ENCODE measurements at regions not wholly inside any gene's neighbourhood (a gene's known extent, or its start where the extent isn't known, plus 50 kb on each side); places are given as distances from the start of the nearest gene placed in this dataset.
"Not testable (repeated sequence)": the region's sequence is repeated elsewhere in the genome, so short reads cannot be mapped to it uniquely, and the experiment has no call there.

- peaks cover 14% of the 10 kb centered on the region for H3K27me3 Mint-ChIP-seq
- no peaks in the 10 kb centered on the region for H3K4me1 Mint-ChIP-seq
- no peaks in the 10 kb centered on the region for H3K9me3 Mint-ChIP-seq
- no peaks in the 10 kb centered on the region for H3K36me3 Mint-ChIP-seq
- no peak overlapping the region for H3K4me3 Mint-ChIP-seq
- H3K27ac Mint-ChIP-seq: no peak overlapping the region
Measured at GRCh38 chr7:25722856-25723255, 429.1 kb upstream of the NFE2L3 start.

GRCh38 chr7:25725451-25725850 lies 426.5 kb upstream of the NFE2L3 start:
- Mint-ChIP-seq H3K4me3 (no peak overlapping the region), H3K27me3 (peaks cover 6% of the 10 kb centered on the region), H3K27ac (no peak overlapping the region), H3K36me3 (no peaks in the 10 kb centered on the region), H3K4me1 (no peaks in the 10 kb centered on the region), H3K9me3 (no peaks in the 10 kb centered on the region)

- Mint-ChIP-seq H3K36me3 (no peaks in the 10 kb centered on the region), H3K4me1 (no peaks in the 10 kb centered on the region), H3K27me3 (peaks cover 6% of the 10 kb centered on the region), H3K27ac (no peak overlapping the region), H3K4me3 (no peak overlapping the region), H3K9me3 (no peaks in the 10 kb centered on the region)
Measured at GRCh38 chr7:25726170-25726780, 425.7 kb upstream of the NFE2L3 start.

GRCh38 chr7:25726781-25727311 lies 425.2 kb upstream of the NFE2L3 start:
- peaks cover 6% of the 10 kb centered on the region for H3K27me3 Mint-ChIP-seq
- no peak overlapping the region for H3K4me3 Mint-ChIP-seq
- H3K36me3 Mint-ChIP-seq: no peaks in the 10 kb centered on the region
- H3K27ac Mint-ChIP-seq: no peak overlapping the region
- H3K9me3 Mint-ChIP-seq: no peaks in the 10 kb centered on the region
- H3K4me1 Mint-ChIP-seq: no peaks in the 10 kb centered on the region

GRCh38 chr7:25727446-25727845 lies 424.6 kb upstream of the NFE2L3 start:
- H3K27ac Mint-ChIP-seq: no peak overlapping the region
- no peaks in the 10 kb centered on the region for H3K36me3 Mint-ChIP-seq
- H3K4me1 Mint-ChIP-seq: no peaks in the 10 kb centered on the region

GRCh38 chr7:25727876-25728275 lies 424.1 kb upstream of the NFE2L3 start:
- H3K9me3 Mint-ChIP-seq: peaks cover 0 to under 1% (median 0%) of the 10 kb centered on the region in 3 donors
- H3K27ac Mint-ChIP-seq: no peak overlapping the region
- H3K4me3 Mint-ChIP-seq: no peak overlapping the region
- H3K27me3 Mint-ChIP-seq: peaks cover 6% of the 10 kb centered on the region
- no peaks in the 10 kb centered on the region for H3K36me3 Mint-ChIP-seq
- H3K4me1 Mint-ChIP-seq: no peaks in the 10 kb centered on the region

More at GRCh38 chr7:25727446-25727845, 424.6 kb upstream of the NFE2L3 start:
- Mint-ChIP-seq H3K4me3 (no peak overlapping the region), H3K27me3 (peaks cover 6% of the 10 kb centered on the region), H3K9me3 (no peaks in the 10 kb centered on the region)

GRCh38 chr7:25731068-25731845 lies 420.7 kb upstream of the NFE2L3 start:
- Mint-ChIP-seq H3K27ac (no peak overlapping the region), H3K9me3 (peaks cover 0 to 4% (median 0%) of the 10 kb centered on the region in 3 donors), H3K27me3 (peaks cover 15% of the 10 kb centered on the region), H3K4me3 (no peak overlapping the region), H3K36me3 (no peaks in the 10 kb centered on the region), H3K4me1 (no peaks in the 10 kb centered on the region)

GRCh38 chr7:25731846-25732245 lies 420.2 kb upstream of the NFE2L3 start:
- Mint-ChIP-seq H3K36me3 (no peaks in the 10 kb centered on the region), H3K27ac (no peak overlapping the region), H3K9me3 (peaks cover 0 to 4% (median 0%) of the 10 kb centered on the region in 3 donors), H3K4me1 (no peaks in the 10 kb centered on the region), H3K4me3 (no peak overlapping the region), H3K27me3 (peaks cover 11% of the 10 kb centered on the region)

GRCh38 chr7:25732766-25733217 lies 419.2 kb upstream of the NFE2L3 start:
- H3K4me1 Mint-ChIP-seq: no peaks in the 10 kb centered on the region
- H3K27me3 Mint-ChIP-seq: peaks cover 11% of the 10 kb centered on the region
- peaks cover 0 to 4% (median 1%) of the 10 kb centered on the region in 3 donors for H3K9me3 Mint-ChIP-seq
- H3K4me3 Mint-ChIP-seq: no peak overlapping the region
- H3K36me3 Mint-ChIP-seq: no peaks in the 10 kb centered on the region
- H3K27ac Mint-ChIP-seq: no peak overlapping the region

GRCh38 chr7:25735674-25736242 lies 416.2 kb upstream of the NFE2L3 start:
- Mint-ChIP-seq H3K4me3 (no peak overlapping the region), H3K27ac (no peak overlapping the region), H3K9me3 (peaks cover 0 to 4% (median 1%) of the 10 kb centered on the region in 3 donors), H3K36me3 (no peaks in the 10 kb centered on the region), H3K27me3 (peaks cover 14% of the 10 kb centered on the region), H3K4me1 (no peaks in the 10 kb centered on the region)

GRCh38 chr7:25738528-25738927 lies 413.5 kb upstream of the NFE2L3 start:
- Mint-ChIP-seq H3K27me3 (peaks cover 18% of the 10 kb centered on the region), H3K4me1 (no peaks in the 10 kb centered on the region), H3K4me3 (no peak overlapping the region), H3K9me3 (peaks cover 0 to 1% (median 0%) of the 10 kb centered on the region in 3 donors), H3K27ac (no peak overlapping the region), H3K36me3 (no peaks in the 10 kb centered on the region)

GRCh38 chr7:25739143-25739542 lies 412.9 kb upstream of the NFE2L3 start:
- peaks cover 18% of the 10 kb centered on the region for H3K27me3 Mint-ChIP-seq
- no peaks in the 10 kb centered on the region for H3K36me3 Mint-ChIP-seq
- no peak overlapping the region for H3K4me3 Mint-ChIP-seq
- peaks cover 0 to 1% (median 0%) of the 10 kb centered on the region in 3 donors for H3K9me3 Mint-ChIP-seq
- no peak overlapping the region for H3K27ac Mint-ChIP-seq
- no peaks in the 10 kb centered on the region for H3K4me1 Mint-ChIP-seq

GRCh38 chr7:25742316-25742715 lies 409.7 kb upstream of the NFE2L3 start:
- H3K4me3 Mint-ChIP-seq: no peak overlapping the region
- peaks cover 9% of the 10 kb centered on the region for H3K27me3 Mint-ChIP-seq
- peaks cover 0 to 1% (median 0%) of the 10 kb centered on the region in 3 donors for H3K9me3 Mint-ChIP-seq
- no peak overlapping the region for H3K27ac Mint-ChIP-seq
- H3K4me1 Mint-ChIP-seq: no peaks in the 10 kb centered on the region
- no peaks in the 10 kb centered on the region for H3K36me3 Mint-ChIP-seq

GRCh38 chr7:25743670-25744451 lies 408.1 kb upstream of the NFE2L3 start:
- H3K36me3 Mint-ChIP-seq, H3K27me3 Mint-ChIP-seq, H3K9me3 Mint-ChIP-seq, H3K27ac Mint-ChIP-seq, H3K4me3 Mint-ChIP-seq, H3K4me1 Mint-ChIP-seq: not testable (repeated sequence)
